ENCODE measurements at regions not wholly inside any gene's neighbourhood (a gene's known extent, or its start where the extent isn't known, plus 50 kb on each side); places are given as distances from the start of the nearest gene placed in this dataset.

- peaks cover 6% of the 10 kb centered on the region; the same call in 1 of the 2 replicates for H3K4me1 ChIP-seq (ENCODE audit: control insufficient read depth, insufficient read depth, low read length)
- no peak overlapping the region for H3K27ac ChIP-seq (ENCODE audit: low read length)
- WGBS (ENCODE audit: insufficient coverage, insufficient read length): no CpG with 5 or more reads among the region's 9 CpGs
- H3K4me3 ChIP-seq (ENCODE audit: low read length): no peak overlapping the region
- H3K9me3 ChIP-seq (ENCODE audit: control insufficient read depth, insufficient read depth, low read length): no peaks in the 10 kb centered on the region
- DNase-seq (ENCODE audit: low read depth, low spot score): no peak
- no peaks in the 10 kb centered on the region for H3K36me3 ChIP-seq (ENCODE audit: control insufficient read depth, insufficient read depth, low read length)
- no peaks in the 10 kb centered on the region for H3K27me3 ChIP-seq (ENCODE audit: control insufficient read depth, insufficient read depth, low read length)
Measured at GRCh38 chr16:86090461-86091170, 191.7 kb downstream of the IRF8 start.

GRCh38 chr16:86091976-86092375 is 193.0 kb downstream of the IRF8 start:
- DNase-seq (ENCODE audit: low read depth, low spot score): no peak
- Histone ChIP-seq H3K4me3 (ENCODE audit: low read length) (no peak overlapping the region), H3K27me3 (ENCODE audit: control insufficient read depth, insufficient read depth, low read length) (no peaks in the 10 kb centered on the region), H3K9me3 (ENCODE audit: control insufficient read depth, insufficient read depth, low read length) (no peaks in the 10 kb centered on the region), H3K27ac (ENCODE audit: low read length) (no peak overlapping the region), H3K4me1 (ENCODE audit: control insufficient read depth, insufficient read depth, low read length) (peaks cover 6% of the 10 kb centered on the region; the same call in 1 of the 2 replicates), H3K36me3 (ENCODE audit: control insufficient read depth, insufficient read depth, low read length) (no peaks in the 10 kb centered on the region)
- no CpG with 5 or more reads among the region's 7 CpGs for WGBS (ENCODE audit: insufficient coverage, insufficient read length)

- Histone ChIP-seq H3K36me3 (ENCODE audit: control insufficient read depth, insufficient read depth, low read length) (no peaks in the 10 kb centered on the region), H3K27me3 (ENCODE audit: control insufficient read depth, insufficient read depth, low read length) (no peaks in the 10 kb centered on the region), H3K9me3 (ENCODE audit: control insufficient read depth, insufficient read depth, low read length) (no peaks in the 10 kb centered on the region), H3K4me1 (ENCODE audit: control insufficient read depth, insufficient read depth, low read length) (peaks cover 6% of the 10 kb centered on the region; the same call in 1 of the 2 replicates), H3K4me3 (ENCODE audit: low read length) (no peak overlapping the region), H3K27ac (ENCODE audit: low read length) (no peak overlapping the region)
- DNase-seq (ENCODE audit: low read depth, low spot score): no peak
- no CpG with 5 or more reads among the region's 27 CpGs for WGBS (ENCODE audit: insufficient coverage, insufficient read length)
Measured at GRCh38 chr16:86092586-86093480, 193.9 kb downstream of the IRF8 start.

GRCh38 chr16:86093801-86094750 is 195.1 kb downstream of the IRF8 start:
- no peak for DNase-seq (ENCODE audit: low read depth, low spot score)
- no peaks in the 10 kb centered on the region for H3K27me3 ChIP-seq (ENCODE audit: control insufficient read depth, insufficient read depth, low read length)

GRCh38 chr16:86095131-86095752 is 196.3 kb downstream of the IRF8 start:
- no peaks in the 10 kb centered on the region for H3K9me3 ChIP-seq (ENCODE audit: control insufficient read depth, insufficient read depth, low read length)
- DNase-seq (ENCODE audit: low read depth, low spot score): no peak
- no peaks in the 10 kb centered on the region; the same call in 1 of the 2 replicates for H3K4me1 ChIP-seq (ENCODE audit: control insufficient read depth, insufficient read depth, low read length)
- H3K27ac ChIP-seq (ENCODE audit: low read length): no peak overlapping the region
- WGBS (ENCODE audit: insufficient coverage, insufficient read length): no CpG with 5 or more reads among the region's 15 CpGs
- H3K27me3 ChIP-seq (ENCODE audit: control insufficient read depth, insufficient read depth, low read length): no peaks in the 10 kb centered on the region
- H3K4me3 ChIP-seq (ENCODE audit: low read length): no peak overlapping the region; the same call in 1 of the 2 replicates
- H3K36me3 ChIP-seq (ENCODE audit: control insufficient read depth, insufficient read depth, low read length): no peaks in the 10 kb centered on the region

More at GRCh38 chr16:86093801-86094750, 195.1 kb downstream of the IRF8 start:
- Histone ChIP-seq H3K9me3 (ENCODE audit: control insufficient read depth, insufficient read depth, low read length) (no peaks in the 10 kb centered on the region), H3K4me1 (ENCODE audit: control insufficient read depth, insufficient read depth, low read length) (peaks cover 2% of the 10 kb centered on the region; the same call in 1 of the 2 replicates), H3K36me3 (ENCODE audit: control insufficient read depth, insufficient read depth, low read length) (no peaks in the 10 kb centered on the region), H3K27ac (ENCODE audit: low read length) (no peak overlapping the region), H3K4me3 (ENCODE audit: low read length) (no peak overlapping the region)
- WGBS (ENCODE audit: insufficient coverage, insufficient read length): no CpG with 5 or more reads among the region's 14 CpGs

- no CpG with 5 or more reads among the region's 6 CpGs for WGBS (ENCODE audit: insufficient coverage, insufficient read length)
- Histone ChIP-seq H3K9me3 (ENCODE audit: control insufficient read depth, insufficient read depth, low read length) (no peaks in the 10 kb centered on the region), H3K4me3 (ENCODE audit: low read length) (no peak overlapping the region), H3K4me1 (ENCODE audit: control insufficient read depth, insufficient read depth, low read length) (no peaks in the 10 kb centered on the region; the same call in 1 of the 2 replicates), H3K27ac (ENCODE audit: low read length) (no peak overlapping the region), H3K36me3 (ENCODE audit: control insufficient read depth, insufficient read depth, low read length) (no peaks in the 10 kb centered on the region), H3K27me3 (ENCODE audit: control insufficient read depth, insufficient read depth, low read length) (no peaks in the 10 kb centered on the region)
- no peak for DNase-seq (ENCODE audit: low read depth, low spot score)
Measured at GRCh38 chr16:86095906-86096485, 197.0 kb downstream of the IRF8 start.

- WGBS (ENCODE audit: insufficient coverage, insufficient read length): no CpG with 5 or more reads among the region's 7 CpGs
- no peak for DNase-seq (ENCODE audit: low read depth, low spot score)
Measured at GRCh38 chr16:86096850-86097249, 197.9 kb downstream of the IRF8 start.

GRCh38 chr16:86099326-86099725 is 200.4 kb downstream of the IRF8 start:
- no CpG with 5 or more reads among the region's 10 CpGs for WGBS (ENCODE audit: insufficient coverage, insufficient read length)
- Histone ChIP-seq H3K4me3 (ENCODE audit: low read length) (no peak overlapping the region), H3K27ac (ENCODE audit: low read length) (no peak overlapping the region), H3K4me1 (ENCODE audit: control insufficient read depth, insufficient read depth, low read length) (no peaks in the 10 kb centered on the region; the same call in 1 of the 2 replicates), H3K27me3 (ENCODE audit: control insufficient read depth, insufficient read depth, low read length) (no peaks in the 10 kb centered on the region), H3K36me3 (ENCODE audit: control insufficient read depth, insufficient read depth, low read length) (no peaks in the 10 kb centered on the region), H3K9me3 (ENCODE audit: control insufficient read depth, insufficient read depth, low read length) (no peaks in the 10 kb centered on the region)
- DNase-seq (ENCODE audit: low read depth, low spot score): no peak

More at GRCh38 chr16:86096850-86097249, 197.9 kb downstream of the IRF8 start:
- H3K27ac ChIP-seq (ENCODE audit: low read length): no peak overlapping the region
- H3K27me3 ChIP-seq (ENCODE audit: control insufficient read depth, insufficient read depth, low read length): no peaks in the 10 kb centered on the region
- H3K36me3 ChIP-seq (ENCODE audit: control insufficient read depth, insufficient read depth, low read length): no peaks in the 10 kb centered on the region
- H3K4me3 ChIP-seq (ENCODE audit: low read length): no peak overlapping the region
- no peaks in the 10 kb centered on the region; the same call in 1 of the 2 replicates for H3K4me1 ChIP-seq (ENCODE audit: control insufficient read depth, insufficient read depth, low read length)
- H3K9me3 ChIP-seq (ENCODE audit: control insufficient read depth, insufficient read depth, low read length): no peaks in the 10 kb centered on the region
